GM12878 (cell line): ENCODE measurements at regions not wholly inside any gene's neighbourhood (a gene's known extent, or its start where the extent isn't known, plus 50 kb on each side); places are given as distances from the start of the nearest gene placed in this dataset.

Experiments used
- ATAC-seq: fragments of 200-7000 bp; cut with Tn5 transposase; 3 replicates; pipeline ENCODE4 v1.9.1; 2020; ENCODE audit warnings: mild to moderate bottlenecking, moderate library complexity
- BruUV-seq: library from RNA; stranded (reverse); fragments of 400-500 nt; replicated peaks from 2 replicates; lab custom pipeline; 2021; lab: Mats Ljungman, UMichigan
- CTCF ChIA-PET: fragments of 300-600 bp; sonication (Branson Sonifier 250); formaldehyde crosslinking; extraction: SDS; loops from one replicate; lab custom pipeline; 2021; ENCODE audit warnings: inconsistent platforms; lab: Yijun Ruan, JAX
- POLR2A ChIA-PET: fragments of 350-600 bp; formaldehyde crosslinking; extraction: SDS; loops from one replicate; lab custom pipeline; 2021; ENCODE audit warnings: inconsistent platforms; lab: Charles Lee
- RAD21 ChIA-PET: fragments of 300-600 bp; sonication (Branson Sonifier 250); formaldehyde crosslinking; loops from one replicate; lab custom pipeline; 2023; ENCODE audit warnings: antibody characterized with exemption; ENCODE audit not compliant: unreplicated experiment; lab: Charles Lee
- SMC1A ChIA-PET: fragments of 300-600 bp; sonication (Branson Sonifier 250); formaldehyde crosslinking; loops from one replicate; lab custom pipeline; 2023; ENCODE audit not compliant: unreplicated experiment, uncharacterized antibody; lab: Charles Lee
- DNase-seq: peaks from one replicate; pipeline ENCODE4 v3.0.0-alpha.2; 2011; ENCODE audit warnings: low read depth, low spot score
- FAIRE-seq: peaks from 3 replicates; lab custom pipeline; 2011; peaks lifted over from hg19 to GRCh38; lab: Jason Lieb, UNC
- H2AFZ ChIP-seq: 2 replicates; pipeline ENCODE4 v1.6.0; 2011; ENCODE audit warnings: low read depth, low read length, control low read depth; ENCODE audit not compliant: control insufficient read depth
- H3K27ac ChIP-seq: 2 replicates; pipeline ENCODE4 v1.5.1; 2011; ENCODE audit warnings: control low read depth; ENCODE audit not compliant: control insufficient read depth, insufficient read depth
- H3K27me3 ChIP-seq, 2 experiments: replicated peaks in 1 of 2; 2 replicates each; pipeline versions ENCODE4 v1.6.0 to v1.6.1; 2011; ENCODE audit warnings: low read length in 1 of 2; ENCODE audit not compliant: control insufficient read depth in 2 of 2, insufficient read depth in 2 of 2
- H3K36me3 ChIP-seq, 2 experiments: 2 replicates each; pipeline ENCODE4 v1.5.1; 2011; ENCODE audit warnings: low read length in 1 of 2; ENCODE audit not compliant: control insufficient read depth in 2 of 2, insufficient read depth in 2 of 2
- H3K4me1 ChIP-seq: 2 replicates; pipeline ENCODE4 v1.6.1; 2011; ENCODE audit warnings: mild to moderate bottlenecking, low read length, moderate library complexity, mixed read lengths; ENCODE audit not compliant: control insufficient read depth, insufficient read depth
- H3K4me2 ChIP-seq: 2 replicates; pipeline ENCODE4 v1.6.0; 2011; ENCODE audit warnings: control low read depth; ENCODE audit not compliant: control insufficient read depth, insufficient read depth
- H3K4me3 ChIP-seq: fragments of 200-600 bp; sonication (generic); 2 replicates; pipeline ENCODE4 v1.5.1; 2016
- H3K79me2 ChIP-seq: 2 replicates; pipeline ENCODE4 v1.6.0; 2011; ENCODE audit warnings: low read length; ENCODE audit not compliant: control insufficient read depth, insufficient read depth
- H3K9ac ChIP-seq: 2 replicates; pipeline ENCODE4 v1.8.0; 2011; ENCODE audit warnings: low read length, control low read depth, mixed read lengths; ENCODE audit not compliant: control insufficient read depth, insufficient read depth
- H3K9me3 ChIP-seq: replicated peaks from 3 replicates; pipeline ENCODE4 v1.5.1; 2011; ENCODE audit warnings: mild to moderate bottlenecking, low read length; ENCODE audit not compliant: control insufficient read depth, insufficient read depth
- H4K20me1 ChIP-seq: 2 replicates; pipeline ENCODE4 v1.6.0; 2011; ENCODE audit not compliant: control insufficient read depth, insufficient read depth
- FOXK2 ChIP-seq: fragments of 450-650 bp; IDR thresholded peaks from 2 replicates; pipeline ENCODE4 v1.6.1; 2017; ENCODE audit warnings: mild to moderate bottlenecking, moderate library complexity
- HDAC6 ChIP-seq: fragments of 200-600 bp; sonication (generic); IDR thresholded peaks from one replicate; pipeline ENCODE4 v1.8.0; 2017; ENCODE audit warnings: antibody characterized with exemption; ENCODE audit not compliant: unreplicated experiment
- NRF1 ChIP-seq: conservative IDR thresholded peaks from 2 replicates; pipeline ENCODE4 v1.6.1; 2011; ENCODE audit warnings: mild to moderate bottlenecking, low read depth, low read length, improper control_type of control experiment
- POLR2A ChIP-seq: IDR thresholded peaks from 2 replicates; pipeline ENCODE4 v1.6.1; 2011; ENCODE audit warnings: low read depth, mild to moderate bottlenecking, low read length
- SIX5 ChIP-seq: IDR thresholded peaks from 2 replicates; pipeline ENCODE4 v1.6.1; 2011; ENCODE audit warnings: mild to moderate bottlenecking, low read depth, low read length, moderate library complexity; ENCODE audit not compliant: severe bottlenecking
- SMC3 ChIP-seq: IDR thresholded peaks from 2 replicates; pipeline ENCODE4 v1.6.1; 2011; ENCODE audit warnings: low read length, improper control_type of control experiment, borderline replicate concordance
- TARDBP ChIP-seq: IDR thresholded peaks from 2 replicates; pipeline ENCODE4 v1.6.1; 2016; ENCODE audit warnings: borderline replicate concordance
- TCF12 ChIP-seq: IDR thresholded peaks from 2 replicates; pipeline ENCODE4 v1.6.1; 2011; ENCODE audit warnings: low read depth, mild to moderate bottlenecking, low read length
- YY1 ChIP-seq: IDR thresholded peaks from 2 replicates; pipeline ENCODE4 v1.6.1; 2011; ENCODE audit warnings: low read depth, mild to moderate bottlenecking, low read length
- ZNF24 ChIP-seq: fragments of 450-650 bp; IDR thresholded peaks from 2 replicates; pipeline ENCODE4 v1.6.1; 2017; ENCODE audit warnings: antibody characterized with exemption, mild to moderate bottlenecking
- WGBS: methylation state at CpG from one replicate; pipeline ENCODE4 v1.1.6; 2016; ENCODE audit warnings: low lambda C conversion rate; ENCODE audit not compliant: insufficient replicate concordance, insufficient coverage; ENCODE audit errors: missing lambda C conversion rate; 5-methylcytosine and 5-hydroxymethylcytosine counted together
- in situ Hi-C: fragments of 300-500 bp; cut with MboI; formaldehyde crosslinking; loops from 9 replicates; pipeline ENCODE4 v1.14.3; 2018; ENCODE audit warnings: mixed read lengths
- intact Hi-C: fragments of 100-400 bp; cut with micrococcal nuclease; formaldehyde crosslinking; loops from one replicate; pipeline ENCODE4 v1.14.2; 2022; ENCODE audit not compliant: unreplicated experiment
- TF ChIP-seq, protein P1 (sequence below): fragments of 450-650 bp; IDR thresholded peaks from 2 replicates; pipeline ENCODE4 v1.6.1; 2017; ENCODE audit warnings: mild to moderate bottlenecking
- TF ChIP-seq, protein P2 (sequence below): fragments of 450-650 bp; IDR thresholded peaks from 2 replicates; pipeline ENCODE4 v1.6.1; 2018; ENCODE audit warnings: borderline replicate concordance, mild to moderate bottlenecking; ENCODE audit not compliant: partially characterized antibody

DNA sequence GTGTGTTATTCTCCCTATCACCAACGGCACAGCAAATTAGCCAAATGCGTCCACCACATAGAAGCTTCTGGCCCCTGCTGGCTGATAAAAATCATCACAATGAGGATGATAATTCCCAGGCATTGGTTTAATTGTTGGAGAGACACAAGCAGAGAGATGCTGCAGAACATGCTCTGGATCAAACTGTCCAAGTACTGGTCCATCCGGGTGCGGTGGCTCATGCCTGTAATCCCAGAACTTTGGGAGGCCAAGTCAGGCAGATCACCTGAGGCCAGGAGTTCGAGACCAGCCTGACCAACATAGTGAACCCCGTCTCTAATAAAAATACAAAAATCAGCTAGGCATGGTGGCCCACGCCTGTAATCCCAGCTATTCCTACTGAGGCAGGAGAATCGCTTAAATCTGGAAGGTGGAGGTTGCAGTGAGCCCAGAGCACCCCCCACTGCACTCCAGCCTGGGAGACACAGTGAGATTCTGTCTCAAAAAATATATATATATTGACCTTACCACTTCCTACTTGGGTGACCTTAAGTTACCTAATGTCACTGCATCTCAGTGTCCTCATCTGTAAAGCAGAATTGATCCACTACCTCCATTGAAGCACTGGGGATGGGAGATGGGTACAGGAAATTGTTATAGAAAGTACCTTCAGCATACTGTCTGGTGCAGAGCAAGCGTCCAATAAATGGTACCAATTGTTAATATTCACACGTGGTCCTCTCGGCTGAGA lies 83.7 kb upstream of the EGLN3 start (continued):
- no peak for TF ChIP-seq FOXK2
- TF ChIP-seq POLR2A, result no peak
- TF ChIP-seq TCF12, result no peak
- TF ChIP-seq, all 136 proteins: peak for 0

DNA sequence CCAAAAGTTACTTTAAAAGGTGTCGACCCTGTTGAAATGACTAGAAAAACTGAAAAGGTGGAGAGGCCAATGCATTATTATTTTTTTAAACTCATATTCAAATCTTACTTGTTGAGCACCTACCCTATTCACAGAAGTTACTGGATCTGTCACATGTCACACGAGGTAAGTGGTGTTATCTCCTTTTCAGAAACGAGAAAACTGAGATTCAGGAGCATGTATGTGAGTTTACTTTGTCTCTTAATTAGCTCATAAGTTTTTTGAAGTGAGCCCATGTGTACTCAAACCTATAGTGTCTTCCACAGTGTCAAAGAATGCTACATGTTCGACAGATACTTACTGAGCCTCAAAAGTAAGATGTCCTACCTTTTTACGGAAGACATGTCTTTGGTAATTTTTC lies 81.8 kb upstream of the EGLN3 start:
- Histone ChIP-seq H3K9me3 (no peaks in the 10 kb centered on the region), H3K79me2 (no peaks in the 10 kb centered on the region), H2AFZ (no peak overlapping the region), H4K20me1 (no peaks in the 10 kb centered on the region), H3K36me3 (no peaks in the 10 kb centered on the region), H3K4me3 (no peak overlapping the region), H3K27ac (no peak overlapping the region), H3K4me1 (no peaks in the 10 kb centered on the region), H3K27me3 (no peaks in the 10 kb centered on the region), H3K9ac (no peak overlapping the region), H3K4me2 (no peak overlapping the region)
- ChIA-PET SMC1A (interaction anchor here (0.9 to 2.8 kb wide), 6 partner anchors 9 to 184 kb away, joined by 3 to 18 read pairs (median 4); no protein-coding TSS in a partner anchor), POLR2A (no interaction called here), CTCF (no interaction called here), RAD21 (interaction anchor here (0.9 to 2.2 kb wide), 3 partner anchors 13 to 215 kb away, joined by 3 to 8 read pairs (median 4); no protein-coding TSS in a partner anchor)
- FAIRE-seq (no peak), ATAC-seq (no peak), DNase-seq (no peak)
- TF ChIP-seq HDAC6, result no peak
- no peak for TF ChIP-seq SMC3
- no peak for TF ChIP-seq TARDBP
- TF ChIP-seq, protein P1, sequence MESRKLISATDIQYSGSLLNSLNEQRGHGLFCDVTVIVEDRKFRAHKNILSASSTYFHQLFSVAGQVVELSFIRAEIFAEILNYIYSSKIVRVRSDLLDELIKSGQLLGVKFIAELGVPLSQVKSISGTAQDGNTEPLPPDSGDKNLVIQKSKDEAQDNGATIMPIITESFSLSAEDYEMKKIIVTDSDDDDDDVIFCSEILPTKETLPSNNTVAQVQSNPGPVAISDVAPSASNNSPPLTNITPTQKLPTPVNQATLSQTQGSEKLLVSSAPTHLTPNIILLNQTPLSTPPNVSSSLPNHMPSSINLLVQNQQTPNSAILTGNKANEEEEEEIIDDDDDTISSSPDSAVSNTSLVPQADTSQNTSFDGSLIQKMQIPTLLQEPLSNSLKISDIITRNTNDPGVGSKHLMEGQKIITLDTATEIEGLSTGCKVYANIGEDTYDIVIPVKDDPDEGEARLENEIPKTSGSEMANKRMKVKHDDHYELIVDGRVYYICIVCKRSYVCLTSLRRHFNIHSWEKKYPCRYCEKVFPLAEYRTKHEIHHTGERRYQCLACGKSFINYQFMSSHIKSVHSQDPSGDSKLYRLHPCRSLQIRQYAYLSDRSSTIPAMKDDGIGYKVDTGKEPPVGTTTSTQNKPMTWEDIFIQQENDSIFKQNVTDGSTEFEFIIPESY, result no peak
- no peak for TF ChIP-seq NRF1
- no peak for TF ChIP-seq ZNF24
- TF ChIP-seq, protein P2, sequence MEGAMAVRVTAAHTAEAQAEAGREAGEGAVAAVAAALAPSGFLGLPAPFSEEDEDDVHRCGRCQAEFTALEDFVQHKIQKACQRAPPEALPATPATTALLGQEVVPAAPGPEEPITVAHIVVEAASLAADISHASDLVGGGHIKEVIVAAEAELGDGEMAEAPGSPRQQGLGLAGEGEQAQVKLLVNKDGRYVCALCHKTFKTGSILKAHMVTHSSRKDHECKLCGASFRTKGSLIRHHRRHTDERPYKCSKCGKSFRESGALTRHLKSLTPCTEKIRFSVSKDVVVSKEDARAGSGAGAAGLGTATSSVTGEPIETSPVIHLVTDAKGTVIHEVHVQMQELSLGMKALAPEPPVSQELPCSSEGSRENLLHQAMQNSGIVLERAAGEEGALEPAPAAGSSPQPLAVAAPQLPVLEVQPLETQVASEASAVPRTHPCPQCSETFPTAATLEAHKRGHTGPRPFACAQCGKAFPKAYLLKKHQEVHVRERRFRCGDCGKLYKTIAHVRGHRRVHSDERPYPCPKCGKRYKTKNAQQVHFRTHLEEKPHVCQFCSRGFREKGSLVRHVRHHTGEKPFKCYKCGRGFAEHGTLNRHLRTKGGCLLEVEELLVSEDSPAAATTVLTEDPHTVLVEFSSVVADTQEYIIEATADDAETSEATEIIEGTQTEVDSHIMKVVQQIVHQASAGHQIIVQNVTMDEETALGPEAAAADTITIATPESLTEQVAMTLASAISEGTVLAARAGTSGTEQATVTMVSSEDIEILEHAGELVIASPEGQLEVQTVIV, result no peak
- no peak for TF ChIP-seq SIX5
- no peak for TF ChIP-seq YY1
- 46% methylated on average over 5 of the region's 5 CpGs for WGBS
- in situ Hi-C loops (no loop called here), intact Hi-C loops (no loop called here)
- BruUV-seq, result no TSS peak
